A549 (cell line): ENCODE measurements at regions not wholly inside any gene's neighbourhood (a gene's known extent, or its start where the extent isn't known, plus 50 kb on each side); places are given as distances from the start of the nearest gene placed in this dataset.

Source experiments
- EHMT2 ChIP-seq: fragments of 200-600 bp; sonication (generic); IDR thresholded peaks from 2 replicates; pipeline ENCODE4 v1.6.1; 2016; ENCODE audit warnings: antibody characterized with exemption, low read depth, mild to moderate bottlenecking, moderate library complexity
- ESRRA ChIP-seq: fragments of 150-350 bp; IDR thresholded peaks from 2 replicates; pipeline ENCODE4 v1.6.1; 2014; ENCODE audit warnings: mild to moderate bottlenecking, low read length, borderline replicate concordance
- HDAC2 ChIP-seq: fragments of 200-600 bp; sonication (generic); IDR thresholded peaks from 2 replicates; pipeline ENCODE4 v1.6.1; 2016
- KDM1A ChIP-seq: fragments of 200-600 bp; sonication (generic); IDR thresholded peaks from 2 replicates; pipeline ENCODE4 v1.6.1; 2016; ENCODE audit warnings: low read depth, mild to moderate bottlenecking
- PHF8 ChIP-seq: fragments of 200-600 bp; sonication (generic); IDR thresholded peaks from 2 replicates; pipeline ENCODE4 v1.6.1; 2016; ENCODE audit warnings: low read depth, mild to moderate bottlenecking, antibody characterized with exemption, moderate library complexity, borderline replicate concordance
- POLR2A ChIP-seq: IDR thresholded peaks from 2 replicates; pipeline ENCODE4 v1.6.1; 2012; ENCODE audit warnings: mild to moderate bottlenecking, low read length
- POLR2AphosphoS2 ChIP-seq: conservative IDR thresholded peaks from 2 replicates; pipeline ENCODE4 v1.6.1; 2012; ENCODE audit warnings: low read length, improper control_type of control experiment, inconsistent platforms
- RARB ChIP-seq: fragments of 250-450 bp; sonication (Bioruptor Pico); IDR thresholded peaks from 2 replicates; pipeline ENCODE4 v1.8.0; 2021; ENCODE audit warnings: mild to moderate bottlenecking, moderate library complexity
- SMC3 ChIP-seq: fragments of >200 bp; sonication (Bioruptor Twin); formaldehyde crosslinking; IDR thresholded peaks from 3 replicates; pipeline ENCODE4 v1.6.1; 2018; ENCODE audit warnings: inconsistent platforms
- TF ChIP-seq, protein P1 (sequence below): fragments of >200 bp; sonication (Bioruptor Twin); formaldehyde crosslinking; IDR thresholded peaks from 3 replicates; pipeline ENCODE4 v1.5.1; 2016
- TF ChIP-seq, protein P2 (sequence below): fragments of 200-600 bp; sonication (generic); IDR thresholded peaks from 2 replicates; pipeline ENCODE4 v1.6.1; 2016; ENCODE audit warnings: antibody characterized with exemption, mild to moderate bottlenecking, moderate library complexity

DNA sequence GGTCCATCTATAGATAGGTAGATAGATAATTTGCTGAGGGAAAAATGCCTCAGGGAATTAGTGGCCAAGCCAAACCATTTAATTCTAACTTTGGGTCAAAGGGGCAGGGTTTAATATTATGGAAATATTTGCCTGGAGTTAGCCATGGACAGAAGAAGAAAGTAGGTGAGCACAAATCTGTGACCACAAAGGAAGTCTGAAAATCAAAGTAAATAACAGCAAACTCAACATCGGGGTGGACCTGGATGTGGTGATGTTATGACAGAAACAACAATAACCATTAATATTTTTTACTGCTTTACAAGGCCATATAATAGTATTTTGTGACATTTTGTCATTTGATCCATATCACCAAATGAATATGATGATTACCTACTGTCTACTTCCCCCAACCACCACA is 578.0 kb upstream of the MGAT4C start:
- TF ChIP-seq KDM1A: no peak
- TF ChIP-seq POLR2AphosphoS2: no peak
- TF ChIP-seq, protein P1, sequence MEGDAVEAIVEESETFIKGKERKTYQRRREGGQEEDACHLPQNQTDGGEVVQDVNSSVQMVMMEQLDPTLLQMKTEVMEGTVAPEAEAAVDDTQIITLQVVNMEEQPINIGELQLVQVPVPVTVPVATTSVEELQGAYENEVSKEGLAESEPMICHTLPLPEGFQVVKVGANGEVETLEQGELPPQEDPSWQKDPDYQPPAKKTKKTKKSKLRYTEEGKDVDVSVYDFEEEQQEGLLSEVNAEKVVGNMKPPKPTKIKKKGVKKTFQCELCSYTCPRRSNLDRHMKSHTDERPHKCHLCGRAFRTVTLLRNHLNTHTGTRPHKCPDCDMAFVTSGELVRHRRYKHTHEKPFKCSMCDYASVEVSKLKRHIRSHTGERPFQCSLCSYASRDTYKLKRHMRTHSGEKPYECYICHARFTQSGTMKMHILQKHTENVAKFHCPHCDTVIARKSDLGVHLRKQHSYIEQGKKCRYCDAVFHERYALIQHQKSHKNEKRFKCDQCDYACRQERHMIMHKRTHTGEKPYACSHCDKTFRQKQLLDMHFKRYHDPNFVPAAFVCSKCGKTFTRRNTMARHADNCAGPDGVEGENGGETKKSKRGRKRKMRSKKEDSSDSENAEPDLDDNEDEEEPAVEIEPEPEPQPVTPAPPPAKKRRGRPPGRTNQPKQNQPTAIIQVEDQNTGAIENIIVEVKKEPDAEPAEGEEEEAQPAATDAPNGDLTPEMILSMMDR: no peak
- TF ChIP-seq, protein P2, sequence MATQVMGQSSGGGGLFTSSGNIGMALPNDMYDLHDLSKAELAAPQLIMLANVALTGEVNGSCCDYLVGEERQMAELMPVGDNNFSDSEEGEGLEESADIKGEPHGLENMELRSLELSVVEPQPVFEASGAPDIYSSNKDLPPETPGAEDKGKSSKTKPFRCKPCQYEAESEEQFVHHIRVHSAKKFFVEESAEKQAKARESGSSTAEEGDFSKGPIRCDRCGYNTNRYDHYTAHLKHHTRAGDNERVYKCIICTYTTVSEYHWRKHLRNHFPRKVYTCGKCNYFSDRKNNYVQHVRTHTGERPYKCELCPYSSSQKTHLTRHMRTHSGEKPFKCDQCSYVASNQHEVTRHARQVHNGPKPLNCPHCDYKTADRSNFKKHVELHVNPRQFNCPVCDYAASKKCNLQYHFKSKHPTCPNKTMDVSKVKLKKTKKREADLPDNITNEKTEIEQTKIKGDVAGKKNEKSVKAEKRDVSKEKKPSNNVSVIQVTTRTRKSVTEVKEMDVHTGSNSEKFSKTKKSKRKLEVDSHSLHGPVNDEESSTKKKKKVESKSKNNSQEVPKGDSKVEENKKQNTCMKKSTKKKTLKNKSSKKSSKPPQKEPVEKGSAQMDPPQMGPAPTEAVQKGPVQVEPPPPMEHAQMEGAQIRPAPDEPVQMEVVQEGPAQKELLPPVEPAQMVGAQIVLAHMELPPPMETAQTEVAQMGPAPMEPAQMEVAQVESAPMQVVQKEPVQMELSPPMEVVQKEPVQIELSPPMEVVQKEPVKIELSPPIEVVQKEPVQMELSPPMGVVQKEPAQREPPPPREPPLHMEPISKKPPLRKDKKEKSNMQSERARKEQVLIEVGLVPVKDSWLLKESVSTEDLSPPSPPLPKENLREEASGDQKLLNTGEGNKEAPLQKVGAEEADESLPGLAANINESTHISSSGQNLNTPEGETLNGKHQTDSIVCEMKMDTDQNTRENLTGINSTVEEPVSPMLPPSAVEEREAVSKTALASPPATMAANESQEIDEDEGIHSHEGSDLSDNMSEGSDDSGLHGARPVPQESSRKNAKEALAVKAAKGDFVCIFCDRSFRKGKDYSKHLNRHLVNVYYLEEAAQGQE: no peak
- no peak for TF ChIP-seq POLR2A
- no peak for TF ChIP-seq PHF8
- TF ChIP-seq RARB: no peak
- no peak for TF ChIP-seq EHMT2
- TF ChIP-seq SMC3: no peak
- TF ChIP-seq HDAC2: no peak
- no peak for TF ChIP-seq ESRRA
